HG03066 (cell line): ENCODE measurements at regions not wholly inside any gene's neighbourhood (a gene's known extent, or its start where the extent isn't known, plus 50 kb on each side); places are given as distances from the start of the nearest gene placed in this dataset.
"Not testable (repeated sequence)": the region's sequence is repeated elsewhere in the genome, so short reads cannot be mapped to it uniquely, and the experiment has no call there.

Experiments
- ATAC-seq: cut with Tn5 transposase; IDR thresholded peaks from one replicate; pipeline ENCODE4 v1.9.1; 2021; ENCODE audit warnings: low read depth; ENCODE audit not compliant: unreplicated experiment

DNA sequence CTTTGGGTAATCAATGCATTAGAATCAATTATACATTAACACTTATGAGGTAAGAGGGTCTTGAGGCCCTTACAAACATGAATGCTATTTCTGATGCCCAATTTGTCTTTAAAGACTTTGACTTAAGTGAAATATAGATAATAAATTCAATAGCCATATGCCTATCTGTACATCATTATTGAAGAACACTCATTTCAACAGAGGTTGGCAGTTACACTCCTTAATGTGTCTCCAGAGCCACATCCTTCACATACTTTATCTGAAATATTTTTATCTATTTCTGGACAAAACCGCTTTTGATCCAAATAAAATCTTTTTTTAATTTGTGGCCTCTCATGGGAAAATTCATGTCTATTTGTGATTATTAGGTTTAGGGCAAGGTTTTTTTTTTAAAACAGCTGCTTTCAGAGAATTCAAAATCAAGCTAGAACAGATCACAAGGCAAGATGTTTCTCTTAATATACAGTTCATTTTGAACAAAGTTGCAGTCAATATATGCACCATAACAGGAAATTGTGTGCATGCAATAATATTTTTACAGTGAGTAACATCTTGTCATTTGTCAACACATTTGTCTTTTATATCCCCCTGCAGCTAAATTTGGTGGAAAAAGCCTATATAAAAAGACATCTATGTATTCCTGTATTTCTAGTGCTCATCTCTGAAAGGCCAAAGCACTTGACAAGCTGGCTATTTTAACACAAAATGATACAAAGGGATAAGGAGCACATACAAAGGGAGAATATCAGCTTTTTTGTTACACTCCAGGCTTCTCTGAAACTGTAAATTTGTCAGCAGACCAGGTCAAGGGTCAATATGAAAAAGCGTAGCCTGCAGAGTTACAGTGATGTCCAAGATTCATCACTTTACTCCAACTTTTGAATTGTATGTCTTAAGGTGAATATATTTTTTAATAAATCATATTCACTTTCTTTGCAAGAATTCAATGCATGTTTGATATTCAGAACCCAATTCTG lies 146.2 kb upstream of the DPH6 start:
- ATAC-seq = no peak

GRCh38 chr15:35693286-35693685 lies 147.3 kb upstream of the DPH6 start:
- ATAC-seq = no peak

GRCh38 chr15:35693886-35694285 lies 147.9 kb upstream of the DPH6 start:
- no peak for ATAC-seq

GRCh38 chr15:35695003-35695402 lies 149.0 kb upstream of the DPH6 start:
- ATAC-seq = no peak

GRCh38 chr15:35696767-35697231 lies 150.8 kb upstream of the DPH6 start:
- no peak for ATAC-seq

DNA sequence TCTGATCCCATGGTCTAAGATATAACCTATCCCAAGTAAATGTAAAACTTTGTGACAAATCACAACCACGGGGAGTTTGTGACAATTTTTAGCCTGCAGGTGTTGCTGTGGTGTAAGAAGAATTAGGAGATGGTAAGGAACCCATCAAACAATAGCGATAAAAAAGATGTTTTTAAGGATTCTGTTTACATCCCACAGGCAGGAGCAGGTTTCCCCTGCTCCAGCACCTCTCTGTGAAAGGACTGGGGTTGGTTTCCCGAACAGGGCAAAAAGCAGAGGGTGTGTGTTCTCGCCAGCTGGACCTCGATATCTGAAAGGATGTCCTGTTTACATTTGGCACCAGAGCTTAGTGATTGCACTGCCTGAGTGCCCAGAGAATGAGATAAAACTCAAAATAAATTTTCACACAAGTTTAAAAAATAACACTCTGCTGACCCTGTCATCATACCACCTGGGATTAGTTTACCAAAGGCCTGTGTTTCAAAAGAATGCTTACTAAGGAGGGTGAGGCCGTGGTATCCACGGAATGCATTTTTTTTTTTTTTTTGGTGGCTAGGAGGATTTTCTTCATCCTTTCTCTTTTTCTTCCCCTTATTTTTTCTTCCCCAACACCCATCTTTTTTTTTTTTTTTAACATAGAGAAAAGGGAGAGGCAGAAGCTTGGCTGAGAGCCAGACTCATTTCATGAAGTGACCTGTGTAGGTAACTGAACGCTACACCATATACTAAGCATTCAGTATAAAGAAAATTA lies 151.8 kb upstream of the DPH6 start:
- ATAC-seq = no peak

DNA sequence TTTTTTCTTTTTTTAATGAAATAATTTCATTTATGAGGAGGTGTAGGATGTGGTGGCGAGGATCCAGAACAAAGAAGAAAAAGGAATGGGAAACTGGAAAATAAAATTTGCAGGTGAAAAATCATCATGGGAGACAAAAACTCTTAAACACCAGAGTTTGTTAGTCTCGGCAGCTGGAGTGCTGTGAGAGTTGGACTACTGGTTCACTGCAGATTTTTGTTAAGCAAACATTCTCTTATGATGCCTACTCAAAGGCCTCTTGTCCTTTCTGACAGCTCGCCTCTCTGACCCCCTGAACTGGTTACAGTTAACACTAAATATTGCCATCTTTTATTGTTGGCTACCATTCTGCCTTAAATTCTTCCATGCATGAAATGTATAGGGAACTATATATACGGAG lies 152.4 kb upstream of the DPH6 start:
- no peak for ATAC-seq

GRCh38 chr15:35698966-35699575 lies 153.1 kb upstream of the DPH6 start:
- no peak for ATAC-seq

- ATAC-seq = not testable (repeated sequence)
These were observed 154.2 kb upstream of the DPH6 start for GRCh38 chr15:35700091-35700593.

DNA sequence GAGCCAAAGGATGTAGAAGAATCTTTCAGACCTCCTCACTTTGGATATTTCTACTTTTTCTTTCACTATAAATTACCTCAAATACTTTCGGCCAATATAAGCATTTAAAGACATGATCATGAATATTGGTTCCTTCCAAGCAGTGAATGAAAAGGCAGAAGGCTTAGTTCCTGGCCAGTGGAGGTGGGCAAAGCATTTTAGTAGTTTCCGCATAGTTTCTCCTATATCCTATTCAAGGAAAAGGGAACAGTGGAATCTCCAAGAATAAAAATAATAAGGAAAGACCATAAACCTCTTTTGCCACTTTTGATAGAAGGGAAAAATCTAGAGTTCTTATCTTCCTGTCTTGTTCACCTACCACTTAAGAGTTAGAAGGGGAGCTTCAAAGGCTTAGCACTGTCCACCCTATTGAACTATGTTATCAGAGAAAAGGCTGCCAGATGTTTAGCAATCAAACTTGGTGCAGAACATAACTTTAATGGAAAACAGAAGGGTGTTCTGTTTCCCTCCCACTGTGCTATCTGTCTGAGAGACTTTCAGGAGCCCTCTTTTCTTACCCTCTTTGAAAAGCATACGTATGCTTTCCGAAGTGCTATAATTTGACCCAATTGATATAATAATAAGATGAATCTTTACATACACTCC lies 155.6 kb upstream of the DPH6 start:
- ATAC-seq = no peak

- ATAC-seq = no peak
These were observed 157.1 kb upstream of the DPH6 start for GRCh38 chr15:35702946-35703495.

DNA sequence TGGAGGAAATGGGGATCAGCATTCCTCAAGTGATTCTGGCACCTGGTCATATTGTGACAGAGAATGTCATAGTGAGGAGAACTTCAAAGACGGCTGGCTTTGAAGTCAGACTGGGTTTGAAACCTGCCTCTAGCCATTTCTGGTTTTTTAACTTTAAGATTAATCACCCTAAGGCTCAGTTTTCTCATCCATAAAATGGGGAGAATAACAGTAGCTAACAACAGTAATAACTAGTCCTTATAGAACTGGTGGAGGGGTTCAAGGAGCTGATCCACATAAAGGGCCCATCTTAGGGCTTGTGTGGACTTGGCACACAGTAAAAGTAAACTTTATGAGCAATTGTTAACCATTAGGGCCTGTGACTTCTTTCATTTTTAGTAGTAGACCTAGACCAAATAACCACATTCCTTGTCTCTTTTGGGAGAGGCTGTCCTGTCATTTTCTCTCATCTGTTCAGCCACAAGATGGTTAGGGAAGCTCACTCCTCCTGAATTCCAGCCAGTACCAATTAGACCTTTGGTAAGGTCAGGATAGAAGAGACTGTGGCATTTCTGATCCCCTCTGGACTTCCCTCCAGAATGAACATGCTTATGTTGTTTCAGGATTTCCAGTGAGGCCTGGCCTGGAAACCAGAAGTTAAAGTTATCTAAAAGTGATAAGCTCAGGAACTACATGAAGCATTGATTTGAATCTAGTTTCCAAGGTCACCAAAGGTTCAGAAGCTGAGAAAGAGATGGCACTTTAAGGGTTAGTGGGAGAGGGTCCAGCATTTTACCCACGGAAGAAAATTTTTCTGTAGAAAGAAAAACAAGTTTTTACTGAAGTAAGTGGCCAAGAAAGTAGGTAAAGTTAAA lies 159.3 kb upstream of the DPH6 start:
- ATAC-seq = no peak

DNA sequence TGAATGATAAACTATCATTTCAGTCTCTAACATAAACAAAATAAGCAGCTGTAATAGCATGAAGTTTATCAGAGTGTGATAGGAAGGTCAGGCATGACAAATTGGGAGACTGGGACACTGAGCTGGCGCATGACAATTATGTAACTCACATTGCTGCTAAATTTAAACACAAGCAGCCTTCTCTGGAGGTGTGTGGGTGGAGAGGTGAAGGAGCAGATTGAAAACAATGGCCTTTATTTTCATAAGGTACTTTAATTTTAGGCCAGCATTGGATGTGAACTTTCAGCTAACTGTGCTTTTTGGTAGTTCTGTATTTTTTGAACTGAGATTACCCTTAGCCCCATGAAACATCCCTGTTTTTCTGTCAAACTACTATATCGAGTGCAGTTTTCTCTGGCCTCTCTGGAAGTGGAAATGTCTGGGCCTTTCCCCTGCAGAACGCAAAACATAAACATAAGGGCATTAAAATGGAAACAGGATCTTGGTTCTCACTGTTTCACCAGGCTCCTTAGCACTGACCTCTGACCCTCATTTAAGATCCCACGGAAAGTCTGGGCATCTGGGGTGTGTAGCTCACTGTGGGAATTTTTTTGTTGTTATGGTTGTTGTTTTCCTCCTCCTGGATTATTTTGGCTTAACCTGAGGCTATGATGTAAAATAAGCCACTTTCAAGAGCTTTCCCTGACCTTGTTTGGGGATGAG lies 160.1 kb upstream of the DPH6 start:
- no peak for ATAC-seq

DNA sequence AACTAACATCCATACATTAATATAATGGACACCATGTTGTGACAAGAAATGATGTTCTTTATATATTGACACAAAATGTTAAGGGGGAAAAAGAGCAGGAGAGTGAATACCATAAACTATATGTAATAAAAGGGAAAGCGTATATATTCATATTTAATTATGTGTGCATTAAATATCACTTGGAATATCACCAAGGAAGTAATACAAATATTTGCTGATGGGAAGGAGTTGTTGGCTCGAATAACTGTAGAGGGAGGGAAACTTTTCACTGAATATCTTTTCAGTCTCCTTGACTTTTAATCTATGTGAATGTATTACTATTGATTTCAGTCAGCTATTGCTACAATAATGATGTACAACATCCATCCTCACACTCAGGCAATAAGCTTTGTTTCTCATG lies 167.0 kb upstream of the DPH6 start:
- no peak for ATAC-seq

GRCh38 chr15:35713733-35714132 lies 167.8 kb upstream of the DPH6 start:
- ATAC-seq = no peak

DNA sequence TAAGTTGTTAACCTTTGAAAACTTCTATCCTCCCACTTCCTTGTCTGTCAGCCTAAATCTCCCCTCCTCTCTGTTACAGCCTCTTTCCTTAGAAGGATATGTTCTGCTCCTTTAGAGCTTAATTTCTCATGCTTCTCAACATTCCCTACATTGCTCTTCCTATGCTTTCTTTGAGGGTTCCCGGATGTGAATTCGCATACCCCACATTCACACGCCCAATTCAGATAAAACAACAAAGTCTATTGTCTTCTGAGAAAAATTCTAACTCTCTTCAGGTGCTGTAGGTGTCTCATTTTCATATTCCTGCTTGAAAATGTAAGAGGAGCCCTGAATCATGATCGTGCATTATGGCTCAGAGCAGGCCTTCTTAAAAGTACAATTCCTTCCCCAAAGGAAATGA lies 171.8 kb upstream of the DPH6 start:
- no peak for ATAC-seq

DNA sequence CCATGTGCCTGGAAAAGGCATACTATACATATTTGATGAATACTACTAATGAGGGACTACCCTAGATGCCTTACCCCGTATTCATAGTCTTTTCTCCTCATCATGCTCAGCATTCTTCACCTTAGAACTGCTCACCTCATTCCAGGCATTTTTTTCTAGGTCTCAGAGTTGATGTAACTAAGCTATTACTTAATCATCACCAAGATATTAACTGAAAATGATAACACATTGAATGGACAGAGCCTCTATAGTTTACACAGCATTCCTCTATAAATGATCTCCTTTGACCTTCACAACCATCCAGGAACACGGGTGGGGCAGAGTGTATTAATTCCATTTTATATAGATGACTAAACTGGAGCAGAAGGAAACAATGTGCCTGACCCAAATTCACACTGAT lies 174.1 kb upstream of the DPH6 start:
- no peak for ATAC-seq

DNA sequence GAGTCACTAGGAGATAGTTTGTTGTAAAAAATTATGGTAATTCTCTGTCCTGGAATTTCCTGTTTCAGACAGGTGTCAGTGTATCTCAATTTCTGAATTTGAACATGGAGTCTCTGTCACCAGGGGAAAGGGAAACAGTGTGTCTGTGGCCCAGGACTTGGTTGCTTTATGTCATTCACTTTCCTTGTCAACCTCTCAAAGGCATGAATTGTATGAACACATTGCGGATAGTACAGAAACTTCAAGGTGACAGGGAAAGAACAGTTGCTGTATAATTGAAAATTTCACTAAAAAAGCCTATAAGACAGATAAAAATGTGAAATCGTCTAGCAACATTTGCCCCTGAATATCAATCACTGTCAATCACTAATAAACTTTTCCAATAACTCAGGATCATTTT lies 175.0 kb upstream of the DPH6 start:
- no peak for ATAC-seq

GRCh38 chr15:35721751-35722150 lies 175.8 kb upstream of the DPH6 start:
- no peak for ATAC-seq
